ENCODE measurements at regions not wholly inside any gene's neighbourhood (a gene's known extent, or its start where the extent isn't known, plus 50 kb on each side); places are given as distances from the start of the nearest gene placed in this dataset.

DNA sequence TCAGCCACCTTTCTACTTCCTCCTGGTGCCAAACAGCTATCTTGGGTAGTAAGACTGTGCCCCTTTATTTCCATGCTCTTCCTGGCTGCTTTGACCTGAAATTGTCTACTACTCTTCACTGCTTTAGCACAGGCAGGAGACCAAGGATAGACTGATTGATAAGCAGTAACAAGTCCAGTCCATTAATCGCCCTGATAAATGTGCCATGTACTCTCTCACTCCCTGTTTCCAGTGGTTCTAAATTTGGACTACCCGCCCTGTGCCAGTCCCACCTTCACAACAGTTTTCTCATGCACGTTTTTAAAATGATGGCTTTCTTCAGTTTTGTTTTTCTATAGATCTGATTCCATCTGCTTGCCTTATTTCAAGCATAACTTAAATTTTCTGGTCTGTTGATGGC is 189.6 kb upstream of the RBMS1 start:
- DNase-seq = no peak

DNA sequence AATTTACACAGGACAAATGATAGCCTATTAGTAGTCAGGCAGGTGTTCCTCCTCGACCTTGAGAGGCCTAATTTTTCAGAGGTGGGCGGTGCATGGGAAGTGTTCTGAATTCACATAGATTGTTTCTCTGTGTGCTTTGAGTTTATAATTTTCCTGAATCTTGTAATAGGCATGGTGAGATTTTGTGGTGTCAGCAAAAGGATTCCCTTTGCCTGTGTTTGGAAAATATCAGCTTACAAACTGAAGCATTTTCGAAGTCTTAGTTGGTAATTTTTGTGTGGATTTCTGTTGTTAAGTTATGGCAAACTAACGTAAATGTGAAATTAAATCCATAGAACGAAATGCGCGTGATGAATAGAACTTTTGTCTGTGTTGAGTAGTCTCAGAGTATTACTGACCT is 194.0 kb upstream of the RBMS1 start:
- no peak for DNase-seq

DNA sequence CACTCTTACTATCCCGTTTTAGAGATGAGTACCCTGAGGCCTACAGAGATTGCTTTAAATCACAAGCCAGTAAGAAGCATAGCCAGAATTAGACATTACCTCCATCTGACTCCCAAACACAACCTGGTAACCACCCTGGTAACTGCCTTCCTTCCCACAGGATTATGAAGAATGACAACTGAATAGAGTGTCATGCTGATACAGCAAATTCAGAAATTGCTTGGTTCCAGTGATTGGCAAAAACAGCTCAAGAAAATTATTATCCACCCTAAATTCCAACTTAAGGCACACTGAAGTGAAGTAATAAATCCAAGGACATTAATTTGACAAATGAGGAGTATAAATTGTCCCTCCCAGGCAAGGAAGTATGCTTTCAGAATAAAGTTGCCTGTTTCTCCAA is 195.8 kb upstream of the RBMS1 start:
- no peak for DNase-seq

DNA sequence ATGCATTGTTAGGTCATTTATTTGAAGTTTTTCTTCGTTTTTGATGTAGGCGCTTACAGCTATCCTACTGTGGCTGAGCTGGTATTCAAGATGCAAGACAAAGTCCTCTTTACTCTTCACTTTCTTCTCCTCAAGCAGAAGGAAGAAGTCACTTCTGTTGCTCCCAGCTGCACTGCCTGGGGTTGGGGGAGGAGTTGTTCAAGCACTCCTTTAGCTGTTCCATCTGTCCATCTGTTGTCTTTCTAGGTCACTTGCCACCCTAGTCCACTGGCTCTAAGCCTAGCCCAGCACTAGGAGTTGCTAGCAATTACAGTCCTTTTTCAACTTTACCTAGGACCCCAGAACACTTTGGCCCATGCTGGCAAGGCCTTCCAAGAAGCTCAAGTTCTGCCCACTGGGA is 200.6 kb upstream of the RBMS1 start:
- no peak for DNase-seq

DNA sequence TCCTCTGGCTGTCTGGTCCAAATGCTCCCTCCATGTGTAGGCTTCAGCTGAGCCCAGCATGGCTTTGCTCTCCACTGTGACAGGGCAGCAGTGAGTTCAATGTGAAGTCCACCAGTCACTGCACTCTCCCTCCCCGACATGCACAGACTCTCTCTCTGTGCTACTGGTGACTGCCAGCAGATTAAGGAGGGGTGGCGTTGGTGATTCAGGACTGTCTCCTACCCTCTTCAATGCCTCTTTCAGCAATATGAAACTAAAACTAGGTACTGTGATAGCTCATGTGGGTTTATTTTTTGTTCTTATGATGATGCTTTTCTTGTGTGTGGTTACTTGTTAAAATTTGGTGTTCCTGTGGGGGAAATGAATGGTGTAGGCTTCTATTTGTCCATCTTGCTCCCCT is 201.0 kb upstream of the RBMS1 start:
- no peak for DNase-seq

DNA sequence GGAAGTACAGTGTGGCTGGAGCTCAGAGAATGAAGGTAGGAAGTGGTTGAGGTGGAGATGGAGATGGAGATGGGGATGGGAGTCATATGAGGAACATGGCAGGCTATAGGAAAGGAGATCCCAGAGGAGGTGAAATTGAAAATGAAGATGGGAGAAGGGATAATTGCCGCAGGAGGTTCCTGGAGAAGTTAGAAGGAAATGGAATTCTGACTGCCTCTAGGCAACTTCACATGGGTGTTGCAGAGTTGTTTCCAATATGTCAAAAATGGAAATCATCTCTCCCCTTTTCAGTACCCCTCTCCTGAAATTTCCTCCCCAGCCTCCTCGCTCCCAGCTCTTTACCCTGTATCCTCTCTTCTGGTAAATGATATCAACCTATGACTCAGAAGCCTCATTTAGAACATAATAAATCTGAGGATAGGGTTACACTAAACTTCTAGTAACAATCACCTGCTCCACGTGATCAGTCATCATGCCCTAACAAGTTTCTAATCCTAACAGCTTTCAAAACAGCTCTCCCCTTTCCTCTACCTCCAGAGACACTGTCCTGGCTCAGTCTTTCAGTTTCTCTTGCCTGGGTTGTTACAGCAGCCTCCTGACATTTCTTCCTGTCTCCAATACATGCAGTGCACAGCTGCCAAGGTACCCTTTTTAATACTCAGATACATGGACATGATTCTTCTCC is 201.9 kb upstream of the RBMS1 start:
- peak; percentile 16 for DNase-seq

DNA sequence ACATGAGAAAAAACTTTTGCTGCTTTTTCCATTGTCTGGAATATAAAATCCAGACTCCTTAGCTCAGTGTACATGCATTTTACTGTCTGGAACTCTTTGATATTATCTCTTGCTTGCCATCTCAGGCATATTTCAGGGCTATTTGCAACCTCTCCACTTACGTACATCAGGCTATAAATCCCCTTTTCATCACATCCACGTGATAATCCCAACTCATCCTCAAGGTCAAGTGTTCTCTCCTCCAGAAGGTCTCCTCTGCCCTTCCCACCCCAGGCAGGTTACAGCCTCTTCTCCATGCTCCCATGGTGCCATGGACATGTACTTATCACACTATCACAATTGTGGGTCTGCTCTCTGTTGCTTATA is 202.5 kb upstream of the RBMS1 start:
- DNase-seq = peak; percentile 14

DNA sequence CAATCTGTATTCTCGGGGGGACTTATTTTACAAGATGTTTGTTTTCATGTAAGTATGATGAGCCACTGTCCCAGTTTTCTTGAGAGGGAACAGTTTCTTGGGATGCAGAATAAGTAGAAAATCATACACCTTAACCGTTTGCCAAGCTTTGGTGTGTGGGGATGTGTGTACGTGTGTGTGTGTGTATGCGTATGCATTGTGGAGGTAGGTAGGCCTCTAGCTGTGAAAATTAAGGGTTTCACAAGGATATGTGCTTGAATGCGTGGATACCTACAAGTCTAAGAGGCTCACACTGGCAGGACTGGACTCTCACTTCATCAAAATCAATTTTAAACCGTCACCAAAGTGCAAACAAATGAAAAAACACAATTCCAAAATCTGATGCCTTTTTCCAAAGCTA is 204.2 kb upstream of the RBMS1 start:
- no peak for DNase-seq

DNA sequence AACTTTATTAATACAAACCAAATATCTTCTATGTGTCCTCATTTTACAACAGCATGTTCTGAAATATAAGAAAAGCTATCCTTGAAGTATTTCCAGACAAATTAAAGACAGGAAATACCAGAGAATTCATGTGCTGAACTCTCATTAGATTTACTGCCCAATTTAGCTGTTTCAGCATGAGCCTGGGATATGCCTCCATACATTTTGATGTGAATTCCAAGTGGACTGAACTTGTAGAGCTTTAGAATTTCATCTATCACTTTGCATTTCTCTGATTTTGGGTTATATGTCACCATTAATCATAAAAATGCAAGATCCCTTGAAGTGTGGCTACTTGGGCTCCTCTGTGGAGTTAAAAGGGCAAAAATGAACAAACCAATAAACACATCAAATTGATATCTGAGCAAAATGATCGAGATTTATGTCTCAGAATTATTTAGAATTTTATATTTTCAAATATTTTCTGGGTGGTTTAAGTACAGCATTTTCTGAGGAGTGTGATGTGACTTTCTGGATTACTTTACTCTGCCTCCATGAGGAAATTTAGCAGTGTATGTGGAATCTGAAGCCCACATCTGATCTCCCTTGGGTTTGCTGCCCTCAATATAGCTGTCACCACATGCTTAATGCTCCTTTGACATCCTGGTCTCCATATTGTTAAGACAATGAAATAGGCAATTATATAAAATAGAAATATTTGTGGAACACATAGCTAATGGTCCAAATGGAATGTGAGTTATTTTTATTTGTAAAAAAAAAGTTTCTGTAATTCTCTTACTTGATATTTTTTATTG is 206.6 kb upstream of the RBMS1 start:
- peak; percentile 82 for DNase-seq

DNA sequence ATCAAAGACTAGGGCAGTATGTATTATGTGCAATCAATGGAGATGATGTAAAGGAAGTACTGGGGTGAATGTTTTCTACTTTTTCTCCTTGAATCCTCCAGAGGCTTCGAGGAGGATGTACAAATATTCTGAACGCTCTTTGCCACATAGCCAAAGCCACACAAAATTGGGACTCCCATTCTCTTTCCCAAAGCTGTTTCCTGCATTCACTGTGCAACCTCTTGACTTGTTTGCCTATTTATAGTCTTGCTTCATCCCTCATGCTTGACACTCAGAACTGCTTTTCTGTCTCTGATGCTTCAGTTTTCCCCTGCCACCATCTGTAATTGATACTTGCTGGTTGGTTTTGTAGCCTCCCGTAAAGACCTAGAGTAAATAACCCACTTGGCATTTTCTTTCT is 208.2 kb upstream of the RBMS1 start:
- no peak for DNase-seq

DNA sequence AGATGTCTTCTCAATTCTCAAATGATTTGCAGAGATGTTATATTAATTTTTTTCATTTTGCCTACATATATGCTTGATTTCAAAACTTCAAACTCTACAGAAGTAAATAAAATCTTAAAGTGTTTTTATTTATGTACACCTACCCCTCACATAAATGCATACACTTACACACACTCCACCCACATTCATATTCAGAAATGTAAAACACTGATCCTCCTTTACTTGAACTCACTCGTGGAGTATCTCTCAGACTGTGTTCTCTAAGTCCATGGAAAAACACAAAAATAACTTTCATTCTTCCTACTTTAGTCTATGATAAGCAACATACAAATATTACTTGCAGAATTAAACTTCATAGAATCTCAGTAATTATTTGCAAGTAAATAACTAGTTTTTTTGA is 209.1 kb upstream of the RBMS1 start:
- no peak for DNase-seq

DNA sequence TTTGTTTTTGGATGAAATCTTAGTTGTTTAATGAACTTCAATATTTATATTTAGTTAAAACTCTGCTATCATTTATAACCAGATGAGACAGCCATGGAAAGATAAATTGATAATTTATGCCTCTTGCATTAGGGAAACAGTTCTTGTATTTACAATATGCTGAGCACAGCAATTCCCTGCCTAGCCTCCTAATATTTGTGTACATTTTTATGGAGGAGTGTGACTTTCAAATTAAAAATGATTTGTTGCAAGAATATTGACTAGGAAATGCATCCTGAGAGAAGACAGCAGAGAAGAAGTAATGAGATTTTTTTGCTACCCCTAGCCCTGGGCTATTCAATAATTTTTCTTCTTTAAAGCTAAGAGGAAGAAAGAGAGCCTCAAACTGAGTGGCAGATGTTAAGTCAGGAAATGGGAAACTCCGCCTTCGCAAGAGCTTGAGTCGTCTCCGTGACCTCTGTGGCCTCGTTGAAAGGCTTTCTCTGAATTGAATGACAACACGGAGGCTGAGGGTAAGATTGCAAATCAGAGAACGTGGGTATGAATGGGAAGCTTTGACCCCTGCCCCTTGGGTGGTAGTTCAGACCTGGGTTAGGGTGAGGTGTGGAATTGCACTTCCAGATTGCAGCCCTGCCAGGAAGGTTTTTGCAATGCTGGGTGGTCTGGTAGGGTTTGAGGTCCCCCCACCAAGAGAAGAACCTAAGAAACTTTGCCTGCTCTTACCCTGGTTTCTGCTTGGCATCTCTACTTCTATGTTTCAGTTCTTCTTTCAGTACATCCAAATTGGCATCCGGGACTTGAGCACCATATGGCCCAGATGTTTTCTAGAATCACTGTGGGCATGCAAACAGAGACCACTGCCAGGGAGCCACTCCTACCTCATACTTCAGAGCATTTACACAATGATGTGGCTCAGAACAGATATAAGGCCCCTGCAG is 210.3 kb upstream of the RBMS1 start:
- no peak for DNase-seq

DNA sequence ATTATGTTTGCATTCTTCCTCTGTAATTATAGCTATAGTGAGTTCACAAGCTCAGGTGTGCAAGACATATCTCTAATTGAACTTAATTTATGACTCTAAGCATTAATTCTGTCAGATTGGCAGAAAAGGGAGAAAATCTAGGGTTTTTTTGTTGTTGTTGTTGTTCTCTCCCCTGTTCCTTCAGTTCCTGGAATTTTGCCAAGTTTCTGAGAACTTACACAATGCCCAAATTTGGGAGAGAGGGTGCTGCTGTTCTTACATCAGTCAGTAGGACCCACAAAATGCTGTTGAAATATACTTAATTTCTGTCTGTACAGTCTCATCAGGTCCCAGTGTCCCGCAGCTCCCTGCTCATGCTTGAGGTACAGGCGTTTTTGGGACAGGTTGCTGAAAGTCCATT is 221.8 kb upstream of the RBMS1 start:
- DNase-seq = no peak

DNA sequence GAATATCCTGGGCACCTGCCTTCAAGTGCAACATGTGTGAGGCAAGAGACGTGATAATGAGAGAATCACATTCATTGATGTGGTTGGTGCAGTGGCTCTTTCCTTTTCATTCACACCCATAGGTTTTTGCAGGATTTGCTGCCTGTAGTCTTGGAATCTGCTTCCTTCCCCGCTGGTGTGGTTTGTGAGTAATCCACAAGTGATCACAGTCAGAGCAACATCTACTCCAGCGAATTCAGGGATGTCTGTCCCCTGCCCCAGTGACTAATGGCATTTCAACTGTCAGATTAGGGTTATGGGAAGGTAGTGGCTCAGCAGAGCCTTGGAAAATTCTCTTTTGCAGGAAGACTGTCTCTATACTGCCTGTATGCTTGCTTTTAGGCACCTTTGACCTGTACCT is 225.5 kb upstream of the RBMS1 start:
- peak; percentile 76 for DNase-seq

DNA sequence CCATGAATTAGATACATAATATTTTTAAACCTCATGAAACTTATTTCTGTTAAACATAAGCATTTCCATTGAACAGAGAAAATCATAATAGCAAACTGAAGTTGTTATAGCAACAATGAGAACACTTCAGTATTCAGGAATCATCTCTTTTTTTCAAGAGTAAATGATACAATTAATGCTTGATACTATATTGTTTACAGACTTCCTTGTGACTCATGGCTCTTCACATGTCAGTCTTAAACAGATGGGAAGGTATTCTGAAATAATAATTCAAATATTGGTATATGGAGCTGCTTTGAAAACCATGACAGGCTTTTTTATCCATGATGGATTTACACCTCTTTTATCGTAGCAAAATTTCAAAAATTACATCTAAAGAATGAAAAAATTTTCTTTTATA is 226.5 kb upstream of the RBMS1 start:
- DNase-seq = no peak

DNA sequence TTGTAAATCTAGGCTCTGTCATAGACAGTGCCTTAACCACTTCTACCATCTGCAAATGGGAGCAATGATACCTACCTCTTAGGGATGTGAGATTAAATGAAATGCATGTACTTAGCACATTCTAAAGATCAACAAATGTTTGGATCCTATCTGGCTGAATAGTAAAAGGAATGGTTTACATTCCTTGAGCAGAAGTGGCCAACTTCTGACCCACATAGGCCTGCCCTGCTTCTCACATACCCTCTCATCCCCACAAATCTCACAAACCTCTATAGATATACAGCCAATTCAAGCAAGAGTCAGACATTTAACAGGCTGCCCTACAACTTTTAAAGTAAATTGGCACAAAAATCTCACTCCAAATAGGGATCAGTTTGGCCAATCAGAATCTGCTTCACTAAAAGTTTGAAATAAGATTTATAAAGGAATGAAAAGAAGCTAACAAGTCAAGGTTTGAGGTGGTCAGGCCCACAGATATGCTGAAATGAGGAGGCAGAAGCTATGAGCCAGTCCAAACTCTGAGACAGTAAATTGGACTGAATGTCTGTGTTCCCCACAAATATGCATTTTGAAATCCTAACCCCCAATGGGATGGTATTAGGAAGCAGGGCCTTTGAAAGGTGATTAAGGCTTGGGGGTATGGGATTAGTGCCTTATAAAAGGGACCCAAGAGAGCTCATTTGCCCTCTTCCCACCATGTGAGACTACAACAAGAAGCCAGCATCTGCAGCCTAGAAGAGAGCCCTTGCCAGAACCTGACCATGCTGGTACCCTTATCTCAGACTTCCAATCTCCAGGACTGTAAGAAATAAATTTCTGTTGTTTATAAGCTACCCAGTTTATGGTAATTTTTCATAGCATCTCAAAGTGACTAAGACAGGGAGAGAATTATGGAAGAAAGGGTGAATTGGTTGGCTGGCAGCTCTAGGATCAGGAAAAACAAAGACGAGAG is 227.8 kb upstream of the RBMS1 start:
- peak; percentile 80 for DNase-seq

DNA sequence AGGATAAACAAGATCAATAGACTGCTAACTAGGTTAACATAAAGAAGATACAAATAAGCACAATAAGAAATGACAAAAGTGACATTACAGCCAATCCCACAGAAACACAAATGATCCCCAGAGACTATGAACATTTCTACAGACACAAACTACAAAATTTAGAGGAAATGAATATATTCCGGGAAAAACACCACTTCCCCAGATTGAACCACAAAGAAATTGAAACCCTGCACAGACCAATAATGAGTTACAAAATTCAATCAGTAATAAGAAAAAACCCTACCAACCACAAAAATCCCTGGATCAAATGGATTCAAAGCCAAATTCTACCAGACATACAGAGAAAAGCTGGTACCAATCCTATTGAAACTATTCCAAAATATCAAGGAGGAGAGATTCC is 232.4 kb upstream of the RBMS1 start:
- no peak for DNase-seq

DNA sequence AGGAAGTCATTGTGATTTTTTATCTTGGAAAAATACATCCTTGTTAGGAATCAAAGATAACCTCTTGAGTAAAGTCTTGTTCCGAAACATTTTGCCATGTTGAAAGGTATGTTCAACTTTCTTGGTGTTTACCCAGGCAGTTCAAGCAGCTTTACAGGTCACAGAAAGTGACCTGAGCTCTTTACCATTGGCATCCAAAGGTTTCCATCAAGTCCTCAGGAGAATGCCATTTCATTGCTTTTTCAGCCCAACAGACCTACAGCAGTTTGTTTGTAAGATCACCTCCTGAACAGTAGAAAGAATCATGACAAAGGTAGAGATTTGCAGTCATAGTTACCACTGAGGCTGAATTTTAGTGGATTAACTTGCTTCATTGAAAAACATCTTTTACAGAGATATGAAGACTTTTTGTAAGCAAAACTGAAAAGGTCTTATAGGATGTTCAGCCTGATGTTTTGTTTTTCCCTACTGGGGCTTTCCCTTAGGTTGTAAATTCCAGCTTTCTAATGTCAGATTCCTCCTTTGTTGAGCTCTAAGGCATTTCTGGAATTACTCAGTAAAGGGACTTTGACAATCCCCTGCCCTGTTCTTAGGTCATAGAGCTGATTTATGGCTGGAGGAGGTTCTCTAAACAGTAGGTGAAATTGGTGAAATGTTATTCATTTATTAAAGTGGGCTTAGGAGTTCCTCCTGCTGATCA is 236.8 kb upstream of the RBMS1 start:
- peak; percentile 45 for DNase-seq

DNA sequence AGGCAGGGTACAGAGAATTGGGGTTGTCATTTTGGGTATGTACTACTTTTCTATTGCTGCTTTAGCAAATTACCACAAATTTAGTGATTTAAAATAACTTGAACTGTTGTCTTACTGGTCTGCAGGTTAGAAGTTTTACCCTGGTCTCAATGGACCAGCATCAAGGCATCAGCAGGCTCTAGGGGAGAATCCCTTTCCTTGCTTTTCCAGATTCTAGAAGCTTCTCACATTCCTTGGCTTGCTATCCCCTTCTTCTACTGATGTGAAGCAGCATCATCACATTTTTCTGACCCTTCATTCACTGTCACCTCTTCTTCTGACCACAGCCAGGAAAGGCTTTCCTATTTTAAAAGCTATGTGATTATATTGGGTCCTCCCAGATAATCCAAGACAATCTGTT is 237.8 kb upstream of the RBMS1 start:
- no peak for DNase-seq

DNA sequence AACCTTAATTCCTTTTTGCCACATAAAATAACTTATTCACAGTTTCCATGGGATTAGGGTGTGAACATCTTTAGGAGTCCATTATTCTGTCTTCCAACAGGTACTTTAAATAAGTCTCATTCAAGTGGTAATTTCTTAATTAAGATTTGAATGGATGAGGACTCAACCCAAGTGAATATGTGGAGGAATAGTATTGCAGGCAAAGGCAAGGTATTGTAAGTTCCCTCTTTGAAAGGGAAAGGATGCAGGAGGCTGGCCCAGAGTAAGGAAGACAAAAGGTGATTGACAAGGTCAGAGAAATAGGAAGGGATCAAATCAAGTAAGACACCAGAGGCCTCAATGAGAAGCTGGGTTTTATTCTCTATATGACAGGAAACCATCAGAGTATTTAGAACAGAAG is 238.2 kb upstream of the RBMS1 start:
- DNase-seq = no peak

DNA sequence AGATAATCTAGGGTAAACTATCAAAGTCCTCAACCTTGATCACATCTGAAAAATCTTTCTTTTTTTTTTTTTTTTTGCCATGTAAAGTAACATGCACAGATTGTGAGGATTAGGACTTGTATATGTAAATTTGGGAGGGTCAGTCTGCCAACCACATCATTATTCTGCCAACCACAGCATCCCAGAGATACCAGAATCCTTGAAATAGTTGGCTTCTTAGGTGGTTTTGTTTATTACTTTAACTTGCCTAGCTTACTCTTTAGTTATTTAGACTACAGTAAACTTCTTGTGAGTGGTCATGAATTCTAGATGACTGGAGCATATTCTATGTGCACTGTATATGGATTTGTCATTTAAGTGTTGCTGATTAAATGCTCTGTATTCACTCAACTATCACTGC is 242.1 kb upstream of the RBMS1 start:
- DNase-seq = no peak

Data from fibroblast of upper back skin (primary cell).